Left forelimb (tissue), 1 donor: ENCODE measurements at regions not wholly inside any gene's neighbourhood (a gene's known extent, or its start where the extent isn't known, plus 50 kb on each side); places are given as distances from the start of the nearest gene placed in this dataset.

ENCODE experiments used
- DNase-seq: peaks from one replicate; pipeline ENCODE4 v3.0.0-alpha.2; 2018; ENCODE audit warnings: low spot score

DNA sequence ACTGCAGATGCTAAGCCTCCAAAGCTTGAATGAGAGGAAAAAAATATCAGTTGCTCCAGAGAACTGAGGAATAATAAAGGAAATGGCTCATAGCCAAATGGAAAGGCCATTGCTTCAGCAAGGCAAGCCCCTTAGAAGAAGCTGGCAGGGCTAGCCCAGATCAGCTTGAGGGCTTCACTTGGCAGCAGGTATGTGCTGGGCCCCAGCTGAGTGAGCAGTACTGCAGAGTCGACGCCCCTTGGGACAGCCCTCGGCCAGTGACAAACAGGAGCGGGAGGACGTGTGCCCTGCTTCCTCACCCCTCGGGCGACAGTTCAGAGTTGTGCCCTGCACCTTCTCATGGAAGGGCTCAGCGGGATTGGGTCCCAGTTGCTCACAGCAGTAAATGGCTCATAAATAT is 1031.2 kb upstream of the TMEM132C start:
- no peak for DNase-seq

DNA sequence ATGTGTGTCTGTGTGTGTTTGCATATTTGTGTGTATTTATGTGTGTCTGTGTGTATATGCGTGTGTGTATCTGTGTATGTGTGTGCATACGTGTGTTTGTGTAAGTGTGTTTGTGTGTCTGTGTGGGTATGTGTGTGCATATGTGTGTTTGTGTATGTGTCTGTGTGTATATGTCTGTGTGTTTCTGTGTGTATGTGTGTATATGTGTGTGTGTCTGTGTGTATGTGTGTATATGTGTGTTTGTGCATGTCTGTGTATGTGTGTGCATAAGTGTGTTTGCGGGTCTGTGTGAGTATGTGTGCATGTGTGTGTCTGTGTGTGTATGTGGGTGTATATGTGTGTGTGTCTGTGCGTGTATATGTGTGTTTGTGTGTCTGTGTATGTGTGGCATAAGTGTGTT is 1030.5 kb upstream of the TMEM132C start:
- no peak for DNase-seq

DNA sequence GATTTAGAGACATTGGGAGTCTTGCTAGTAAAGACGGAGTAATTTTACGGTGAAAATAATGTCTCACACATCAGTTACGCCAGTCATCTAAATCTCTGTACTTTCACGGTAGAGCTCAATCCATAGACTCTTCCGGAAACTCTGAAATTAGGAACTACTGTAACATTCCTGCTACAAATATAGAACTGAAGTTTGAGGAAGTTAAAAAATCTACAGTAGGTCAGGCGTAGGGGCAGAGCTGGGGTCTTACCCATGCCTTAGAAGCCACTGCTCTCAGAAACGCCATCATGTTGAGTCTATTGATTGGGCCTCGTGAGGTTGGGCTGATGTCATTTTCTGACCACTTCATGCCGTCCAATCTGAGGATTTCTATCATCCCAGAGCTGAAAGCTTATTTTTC is 1029.8 kb upstream of the TMEM132C start:
- DNase-seq = no peak

DNA sequence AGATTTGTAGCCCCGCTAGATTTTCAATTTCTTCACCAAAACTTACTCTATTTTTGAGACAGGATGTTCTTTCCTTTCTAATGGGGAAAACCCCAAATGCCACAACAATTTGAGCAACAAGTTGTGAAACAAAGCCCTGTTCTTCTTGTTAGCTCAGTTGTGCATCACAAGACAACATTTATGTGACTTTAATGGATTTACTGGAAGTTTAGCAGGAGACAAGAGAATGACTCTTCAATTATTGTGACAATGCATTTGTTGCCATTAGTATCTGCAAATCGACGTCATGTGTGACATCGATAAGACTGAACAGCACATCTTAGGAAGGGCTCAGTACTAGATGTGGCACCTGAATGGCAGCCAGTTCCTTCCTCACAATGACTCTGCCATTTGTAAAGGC is 1028.9 kb upstream of the TMEM132C start:
- DNase-seq = no peak

DNA sequence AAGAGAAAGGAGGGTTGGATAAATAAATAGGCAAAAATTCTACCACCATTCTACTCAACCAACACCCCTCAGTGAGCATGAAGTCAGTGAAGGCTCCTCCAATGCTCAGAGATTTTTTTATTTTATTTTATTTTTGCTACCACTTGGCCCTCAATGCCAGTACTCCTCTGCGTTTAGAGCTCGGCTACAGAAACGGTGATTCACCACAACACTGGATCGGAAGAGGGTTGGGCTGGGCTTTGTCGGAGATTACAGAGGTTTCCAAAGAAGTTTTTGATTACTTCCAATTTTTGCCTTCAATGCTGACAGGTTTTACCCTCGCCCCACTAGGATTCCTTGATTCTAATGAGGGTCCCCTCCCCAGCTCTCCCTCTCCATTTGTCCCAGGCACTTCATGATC is 1027.2 kb upstream of the TMEM132C start:
- no peak for DNase-seq

DNA sequence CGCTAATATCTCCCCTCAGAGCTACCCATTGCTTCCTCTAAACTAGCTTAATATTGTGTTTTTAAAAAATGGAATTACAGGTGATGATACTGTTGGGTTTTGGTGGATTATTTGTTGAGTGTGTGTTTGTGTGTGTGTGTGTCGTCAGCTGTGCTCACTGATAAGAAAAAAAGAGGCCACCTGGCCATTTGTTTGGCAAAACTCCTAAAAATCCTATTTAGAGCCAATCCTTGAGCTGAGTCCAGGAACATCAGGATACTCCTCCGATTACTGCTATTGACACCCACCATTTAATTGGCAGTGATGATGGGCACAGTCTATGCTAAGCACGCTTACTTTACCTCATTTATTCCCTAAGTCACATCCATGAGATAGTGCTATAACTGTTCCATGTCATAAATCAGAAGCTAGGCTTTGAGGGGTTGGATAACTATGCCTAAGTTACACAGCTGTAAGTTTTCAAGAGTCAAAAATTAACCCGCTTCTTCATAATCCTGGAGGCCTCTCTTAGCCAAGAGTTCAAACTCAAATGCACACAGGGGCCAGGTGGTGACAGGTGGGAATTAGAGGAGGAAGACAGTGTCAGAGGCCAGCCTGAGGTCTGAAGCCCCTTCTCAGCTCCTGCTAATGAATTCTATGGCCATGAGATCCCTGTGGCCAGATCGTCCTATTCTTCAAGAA is 1026.6 kb upstream of the TMEM132C start:
- DNase-seq = no peak

DNA sequence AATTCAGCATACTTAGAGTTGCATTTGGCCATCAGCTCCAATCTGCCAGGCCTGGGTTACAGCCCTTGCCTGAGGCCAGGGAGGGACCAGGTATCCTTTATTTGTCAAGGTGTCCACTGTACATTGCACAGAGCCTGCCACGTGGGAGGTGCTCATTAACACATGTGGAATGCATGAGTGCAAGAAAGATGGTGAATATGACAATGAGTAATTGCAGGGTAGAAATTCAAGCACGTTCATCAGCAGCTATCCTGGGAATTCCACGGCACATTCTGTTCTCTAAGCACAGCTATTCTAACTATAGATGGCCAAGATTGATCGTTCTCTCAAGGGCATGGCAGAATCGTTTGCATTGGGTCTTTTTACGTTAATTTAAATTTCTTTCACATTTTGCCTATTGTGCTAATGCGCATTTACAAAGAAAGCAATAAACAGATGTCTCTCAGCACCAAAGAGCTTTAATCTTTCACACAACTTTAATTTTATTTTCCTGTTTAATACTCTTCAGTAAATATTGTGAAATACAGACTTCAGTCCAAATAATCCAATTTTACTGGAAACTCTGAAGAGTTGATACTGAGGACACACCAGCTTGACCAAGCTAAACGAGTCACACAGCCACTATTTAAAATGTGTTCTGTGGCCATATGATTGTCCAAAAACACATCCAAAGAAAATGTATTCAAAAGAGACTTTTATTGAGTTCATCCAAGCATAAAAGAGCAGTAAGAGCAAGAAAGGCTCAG is 1025.7 kb upstream of the TMEM132C start:
- DNase-seq = no peak

DNA sequence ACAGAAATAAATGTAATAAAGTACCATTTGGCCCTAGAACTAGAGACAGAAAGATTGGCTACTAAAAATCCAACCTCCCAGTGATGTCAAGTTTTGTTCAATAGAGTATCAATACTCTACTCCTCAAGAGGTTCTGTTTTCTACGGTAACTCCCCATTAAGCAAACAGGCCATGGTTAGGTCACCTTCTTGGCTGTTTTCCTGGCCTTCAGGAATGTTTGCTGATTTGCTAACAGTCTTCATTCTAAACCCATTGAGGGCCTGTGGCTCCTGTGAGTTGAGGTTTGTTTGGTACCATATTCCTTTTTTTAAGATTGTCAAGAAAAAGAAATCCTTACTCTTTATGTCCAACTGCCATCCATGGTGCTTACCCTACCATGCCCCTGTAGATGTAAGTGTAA is 1022.0 kb upstream of the TMEM132C start:
- DNase-seq = no peak

DNA sequence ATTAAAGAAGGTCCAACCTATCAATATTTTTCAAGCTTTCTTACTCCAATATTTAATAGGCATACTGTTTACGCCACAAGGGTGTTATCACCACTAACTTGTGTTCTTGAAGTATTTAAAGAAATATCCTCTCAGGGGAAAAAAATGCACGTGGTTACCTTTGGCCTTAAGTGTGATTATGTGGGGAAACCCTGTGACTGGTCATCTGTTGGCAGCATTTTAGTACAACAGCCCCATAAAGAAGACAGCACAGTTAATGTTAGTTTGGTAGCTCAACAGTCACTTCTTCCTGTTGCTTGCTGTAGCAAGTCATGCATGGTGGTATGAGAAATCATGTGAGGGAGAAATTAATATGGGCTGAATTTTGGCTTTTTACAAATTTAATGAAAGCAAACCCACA is 1021.5 kb upstream of the TMEM132C start:
- DNase-seq = no peak

DNA sequence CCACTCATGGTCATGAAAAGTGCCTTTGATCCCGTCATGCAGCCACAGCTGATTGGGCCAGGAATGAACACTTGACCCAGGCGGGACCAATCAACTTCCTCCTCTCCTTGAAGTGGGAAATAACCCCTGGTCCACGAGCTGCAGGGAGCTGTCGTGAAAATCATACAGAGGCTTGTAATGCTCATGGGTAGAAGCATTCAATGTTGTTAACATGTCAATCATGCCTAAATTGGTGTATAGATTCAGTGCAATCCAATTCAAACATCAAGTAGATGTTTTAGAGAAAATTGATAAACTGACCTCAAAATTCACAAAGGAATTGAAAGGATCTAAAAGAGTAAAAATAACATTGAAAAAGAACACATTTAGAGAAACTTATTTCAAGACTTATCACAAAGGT is 1019.0 kb upstream of the TMEM132C start:
- no peak for DNase-seq

DNA sequence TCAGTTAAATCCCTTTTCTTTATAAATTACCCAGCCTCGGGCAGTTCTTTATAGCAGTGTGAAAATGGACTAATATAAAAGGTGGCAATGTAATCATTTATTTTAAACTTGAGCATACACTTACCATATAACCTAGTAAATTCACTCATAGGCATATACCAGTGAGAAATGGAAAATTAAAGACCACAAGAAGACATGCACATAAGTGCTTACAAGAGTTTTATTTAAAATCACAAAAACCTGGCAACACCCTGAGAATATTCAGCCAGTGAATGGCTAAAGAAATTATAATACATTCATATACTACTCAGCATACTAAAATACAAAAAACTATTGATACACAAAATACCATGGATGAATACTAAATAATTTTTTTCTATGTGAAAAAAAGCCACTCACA is 1017.5 kb upstream of the TMEM132C start:
- DNase-seq = no peak

DNA sequence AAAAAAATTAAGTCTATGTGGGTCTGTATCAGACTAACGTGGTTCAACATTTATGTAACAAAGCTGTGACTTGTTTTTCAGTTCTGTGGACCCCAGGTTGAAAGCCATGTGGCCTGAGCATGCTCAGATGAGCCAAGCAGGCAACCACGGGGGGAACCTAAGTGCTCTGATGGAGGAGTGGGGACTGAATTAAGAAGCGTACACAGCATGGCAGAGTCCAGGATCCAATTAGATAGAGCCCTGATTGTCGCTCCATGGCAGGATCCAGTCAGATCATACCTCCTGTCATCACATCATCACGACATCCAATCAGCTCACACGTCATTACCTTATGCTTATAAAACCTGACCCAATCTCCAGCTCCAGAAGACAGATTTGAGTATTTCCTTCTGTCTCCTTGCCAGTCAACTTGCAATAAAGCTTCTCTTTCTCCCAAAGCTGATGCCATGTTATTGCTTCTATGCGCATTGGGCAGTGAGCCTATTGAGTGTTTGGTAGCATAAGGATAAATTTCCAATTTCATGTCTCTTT is 1013.1 kb upstream of the TMEM132C start:
- DNase-seq = no peak

DNA sequence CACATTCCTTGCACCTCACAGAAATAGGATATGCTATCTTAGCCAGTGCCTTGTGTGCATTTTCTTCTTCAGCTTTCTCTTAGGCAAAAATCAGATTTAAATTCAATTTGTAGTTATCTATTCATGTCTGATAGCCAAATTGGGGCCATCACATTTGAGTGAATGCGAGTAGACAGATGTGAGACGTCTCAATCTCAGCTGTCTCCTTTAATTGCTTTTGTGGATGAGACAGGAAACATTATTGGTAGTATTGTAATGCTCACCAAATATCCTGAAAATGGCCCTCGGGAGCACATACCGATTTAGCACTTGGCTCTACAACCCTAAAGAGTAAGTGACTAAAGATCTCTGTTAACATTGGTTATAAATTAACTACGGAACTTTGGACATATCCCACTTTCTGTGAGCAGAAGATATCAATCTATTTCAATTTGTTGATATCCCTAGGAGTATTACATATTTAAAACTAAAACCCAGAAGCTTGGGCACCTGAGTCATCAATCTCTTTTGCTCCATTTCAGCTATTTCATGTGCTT is 1012.5 kb upstream of the TMEM132C start:
- DNase-seq = no peak

DNA sequence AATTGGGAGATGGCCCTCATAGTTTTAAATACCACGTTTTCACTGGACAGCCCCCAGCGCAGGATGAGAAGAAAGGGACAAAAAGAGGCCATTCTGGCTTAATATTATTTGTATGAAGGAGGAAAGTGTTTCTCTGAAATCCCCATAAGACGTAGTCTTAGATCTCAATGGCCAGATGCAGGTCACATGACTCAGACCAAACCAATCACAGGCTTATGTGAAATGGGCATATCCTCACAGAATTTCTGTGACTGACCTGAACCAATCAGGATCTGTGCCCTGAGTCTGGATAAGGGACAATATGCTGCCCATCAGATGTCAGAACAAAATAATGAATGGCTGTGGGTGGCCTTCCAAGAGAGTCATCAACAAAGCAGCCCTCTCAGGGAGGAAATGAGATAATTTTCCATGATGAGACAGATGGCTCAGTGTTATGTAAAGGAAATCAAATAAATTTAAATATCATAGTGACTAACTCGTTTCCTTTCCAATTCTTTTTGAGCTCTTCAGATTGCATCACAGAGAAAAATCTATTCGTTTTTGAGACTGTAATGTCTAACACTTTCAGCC is 1009.5 kb upstream of the TMEM132C start:
- DNase-seq = no peak

DNA sequence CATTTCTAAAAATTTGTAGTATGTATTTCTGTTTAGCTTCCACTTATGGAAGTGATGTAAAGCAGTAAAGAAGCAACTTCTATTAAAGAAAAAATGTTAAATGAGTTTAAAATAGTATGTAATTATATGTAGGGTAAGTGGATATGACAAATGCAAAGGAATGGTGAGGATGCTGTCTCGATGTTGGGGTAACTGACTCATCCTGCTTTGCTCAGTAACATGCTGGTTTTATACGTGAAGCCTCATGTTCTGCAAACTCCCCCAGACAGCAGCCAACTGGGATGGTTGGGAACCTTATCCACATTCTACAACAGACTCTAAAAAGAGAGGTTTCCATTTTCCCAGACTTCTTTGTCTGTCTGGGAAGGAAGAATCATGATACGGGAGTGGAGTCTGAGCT is 1006.4 kb upstream of the TMEM132C start:
- no peak for DNase-seq

DNA sequence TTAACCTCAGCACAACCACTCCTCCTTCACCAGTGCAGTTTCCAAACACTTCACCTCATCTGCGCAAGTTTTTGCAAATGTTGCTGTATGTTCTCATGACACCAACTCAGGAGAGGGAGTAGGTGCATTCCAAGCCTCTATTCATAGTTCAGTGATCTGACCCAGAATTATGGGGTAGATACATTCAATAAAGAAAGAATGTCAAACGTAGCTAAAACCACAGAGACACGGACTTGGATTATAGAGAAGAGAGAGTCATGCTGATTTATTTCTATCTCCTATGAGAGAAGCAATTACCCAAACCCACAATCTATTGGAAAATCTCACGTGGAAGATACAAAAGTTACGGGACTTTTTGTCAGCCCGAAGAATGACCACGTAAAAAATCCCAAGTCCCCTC is 1006.0 kb upstream of the TMEM132C start:
- no peak for DNase-seq

DNA sequence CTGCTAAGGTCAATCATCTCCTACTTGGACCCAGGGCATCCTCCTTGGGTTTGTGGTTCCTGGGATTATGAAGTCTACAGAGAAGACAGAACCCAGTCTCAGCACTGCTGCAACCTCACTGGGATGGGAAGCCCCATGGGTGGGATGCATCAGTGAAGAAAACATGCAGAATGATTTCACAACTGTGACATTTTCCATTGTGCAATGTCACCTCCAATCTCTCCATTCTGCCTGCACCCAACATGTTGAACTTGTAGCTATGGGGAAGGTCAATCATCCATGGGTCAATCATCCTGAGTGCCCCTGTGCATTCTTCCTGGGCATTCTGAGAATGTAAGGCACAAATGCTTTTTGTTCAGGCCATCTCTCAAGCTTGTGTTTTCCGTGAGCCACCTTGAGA is 1004.4 kb upstream of the TMEM132C start:
- DNase-seq = no peak

DNA sequence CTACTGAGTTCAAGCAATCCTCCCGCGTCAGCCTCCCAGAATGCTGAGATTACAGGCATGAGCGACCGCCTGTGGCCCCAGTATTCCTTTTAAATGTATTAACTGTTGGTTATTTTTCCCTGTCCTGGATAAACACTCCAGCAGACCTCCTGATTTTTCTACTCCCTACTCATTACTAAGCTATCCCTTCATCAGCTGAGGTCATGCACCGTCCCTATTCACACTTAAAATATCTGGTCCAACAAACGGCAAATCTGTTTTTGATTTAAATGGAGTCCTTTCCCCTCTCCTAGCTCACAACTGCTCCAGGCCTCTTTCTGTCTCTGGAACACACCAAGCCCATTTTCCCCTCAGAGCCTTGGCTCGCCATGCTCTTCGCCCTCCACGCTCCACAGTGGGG is 1003.3 kb upstream of the TMEM132C start:
- DNase-seq = no peak

DNA sequence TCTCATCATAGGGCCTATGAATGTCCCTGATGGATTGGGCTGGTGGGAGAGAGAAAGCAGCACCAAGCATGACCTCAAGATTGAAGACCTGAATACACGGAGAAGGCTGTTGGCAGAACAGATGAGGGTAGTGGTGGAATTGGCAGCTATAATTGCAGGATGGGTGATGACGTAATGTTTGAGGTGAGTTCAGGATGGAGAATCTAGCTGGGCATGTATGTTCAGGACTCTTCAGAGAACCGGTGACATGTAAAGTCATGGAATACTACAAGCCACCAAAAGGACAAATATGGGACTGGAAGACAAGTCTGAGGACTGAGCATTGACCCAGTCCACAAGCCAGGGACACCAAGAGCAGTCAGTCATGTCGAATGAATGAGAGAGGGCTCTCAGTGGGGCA is 999.8 kb upstream of the TMEM132C start:
- no peak for DNase-seq

DNA sequence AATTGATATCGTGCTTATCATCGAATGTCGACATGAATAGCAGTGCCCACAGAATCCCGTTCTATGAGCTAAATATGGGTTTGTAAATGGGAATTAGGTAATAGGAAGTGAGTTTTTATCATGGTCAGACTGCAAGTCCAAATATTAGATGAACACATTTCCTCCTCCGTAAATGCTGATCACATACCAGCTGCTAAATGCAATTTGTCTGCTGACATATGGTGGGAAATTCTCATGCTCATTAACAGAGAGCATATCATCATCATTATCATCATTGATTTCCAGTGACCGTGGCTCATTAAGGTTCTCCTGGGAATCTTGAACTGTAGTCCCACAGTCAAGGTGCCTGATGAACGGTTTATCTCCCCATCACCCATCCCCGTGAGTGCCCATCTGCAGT is 998.8 kb upstream of the TMEM132C start:
- no peak for DNase-seq

DNA sequence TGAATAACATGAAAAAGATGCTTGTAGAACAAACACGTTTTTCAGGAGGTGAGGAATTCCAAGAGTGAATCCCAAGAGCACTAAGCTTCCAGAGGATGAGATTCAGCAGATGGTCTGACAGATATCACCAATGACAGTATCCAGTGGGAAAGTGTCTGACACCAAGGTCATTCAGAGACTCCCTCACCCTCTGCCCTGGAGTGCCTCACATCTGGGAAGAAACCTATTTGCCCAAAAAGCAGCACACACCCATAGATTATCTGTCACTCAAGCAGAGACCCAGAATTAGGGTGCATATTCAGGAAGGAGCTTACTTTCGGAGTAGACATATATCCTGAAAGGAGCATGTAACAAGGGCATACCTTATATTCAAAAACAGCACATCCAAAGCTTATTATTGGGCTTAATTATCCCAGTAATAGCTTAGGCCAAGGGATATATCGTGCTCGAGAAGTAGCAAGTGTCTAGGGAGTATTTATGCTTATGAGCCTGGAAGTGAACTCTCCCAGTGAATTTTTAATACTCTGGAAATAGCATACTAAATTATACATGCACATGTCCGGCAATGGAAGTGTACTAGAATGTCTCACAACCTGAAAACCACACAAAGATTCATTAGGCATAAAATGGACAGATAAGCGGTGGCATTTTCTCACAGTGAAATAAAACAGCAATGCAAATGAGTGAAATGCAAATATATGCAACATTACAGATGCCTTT is 998.1 kb upstream of the TMEM132C start:
- DNase-seq = no peak

DNA sequence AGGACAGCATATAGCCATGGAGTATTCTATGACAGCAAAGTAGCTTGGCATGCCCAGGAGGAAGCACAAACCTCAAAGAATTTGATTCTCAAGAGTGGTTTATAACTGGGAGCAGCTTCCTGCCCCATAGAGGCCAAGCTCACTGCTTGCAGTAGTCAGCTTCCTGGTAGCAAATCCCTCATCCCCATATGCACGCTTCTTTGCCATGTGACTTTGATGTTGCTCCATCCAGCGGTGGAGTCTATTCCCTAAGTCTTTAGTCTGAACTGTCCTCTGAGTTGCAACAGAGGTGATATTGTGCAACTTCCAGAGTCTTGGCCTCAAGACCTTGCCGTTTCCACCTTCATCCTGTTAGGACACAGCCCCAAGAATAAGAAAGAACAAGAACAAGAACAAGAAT is 996.8 kb upstream of the TMEM132C start:
- no peak for DNase-seq
